C4-2B (cell line): ENCODE measurements at regions not wholly inside any gene's neighbourhood (a gene's known extent, or its start where the extent isn't known, plus 50 kb on each side); places are given as distances from the start of the nearest gene placed in this dataset.
A peak's percentile ranks its signal among the peaks of the same experiment; 100 is the strongest.

Experiments used
- CTCF ChIP-seq: fragments of 450-650 bp; conservative IDR thresholded peaks from 2 replicates; pipeline ENCODE4 v1.5.1; 2017; ENCODE audit warnings: mild to moderate bottlenecking
- ZFX ChIP-seq: fragments of 450-650 bp; IDR thresholded peaks from 2 replicates; pipeline ENCODE4 v1.6.1; 2017

GRCh38 chr1:208461680-208462079, 217.5 kb upstream of the PLXNA2 start:
- TF ChIP-seq ZFX = no peak
- peak; percentile 54 for TF ChIP-seq CTCF
